IMR-90 (cell line): ENCODE measurements at regions not wholly inside any gene's neighbourhood (a gene's known extent, or its start where the extent isn't known, plus 50 kb on each side); places are given as distances from the start of the nearest gene placed in this dataset.

Experiments used
- CEBPB ChIP-seq: IDR thresholded peaks from 2 replicates; pipeline ENCODE4 v1.6.1; 2012; ENCODE audit warnings: low read depth, low read length, improper control_type of control experiment
- CTCF ChIP-seq: conservative IDR thresholded peaks from 2 replicates; pipeline ENCODE4 v1.5.1; 2012; ENCODE audit warnings: mild to moderate bottlenecking, low read depth, low read length, improper control_type of control experiment
- MAZ ChIP-seq: IDR thresholded peaks from 2 replicates; pipeline ENCODE4 v1.6.1; 2012; ENCODE audit warnings: low read depth, mild to moderate bottlenecking, low read length, improper control_type of control experiment, moderate library complexity, borderline replicate concordance
- MXI1 ChIP-seq: IDR thresholded peaks from 2 replicates; pipeline ENCODE4 v1.6.1; 2012; ENCODE audit warnings: low read depth, mild to moderate bottlenecking, low read length, moderate library complexity, borderline replicate concordance
- POLR2A ChIP-seq: IDR thresholded peaks from 2 replicates; pipeline ENCODE4 v1.6.1; 2012; ENCODE audit warnings: mild to moderate bottlenecking, low read depth, low read length
- RAD21 ChIP-seq: IDR thresholded peaks from 2 replicates; pipeline ENCODE4 v1.6.1; 2012; ENCODE audit warnings: low read length, improper control_type of control experiment
- RFX5 ChIP-seq: IDR thresholded peaks from 2 replicates; pipeline ENCODE4 v1.8.0; 2012; ENCODE audit warnings: low read depth, mild to moderate bottlenecking, low read length, moderate library complexity
- SMC3 ChIP-seq: fragments of 150-350 bp; IDR thresholded peaks from 2 replicates; pipeline ENCODE4 v1.6.1; 2016; ENCODE audit warnings: low read depth, mild to moderate bottlenecking, antibody characterized with exemption, low read length, moderate library complexity

GRCh38 chr1:98256700-98257099, 335.9 kb upstream of the DPYD start:
- TF ChIP-seq CTCF (no peak), POLR2A (no peak), CEBPB (no peak), SMC3 (no peak), MXI1 (no peak), RFX5 (no peak), MAZ (no peak), RAD21 (no peak)
